ENCODE measurements at regions not wholly inside any gene's neighbourhood (a gene's known extent, or its start where the extent isn't known, plus 50 kb on each side); places are given as distances from the start of the nearest gene placed in this dataset.

DNA sequence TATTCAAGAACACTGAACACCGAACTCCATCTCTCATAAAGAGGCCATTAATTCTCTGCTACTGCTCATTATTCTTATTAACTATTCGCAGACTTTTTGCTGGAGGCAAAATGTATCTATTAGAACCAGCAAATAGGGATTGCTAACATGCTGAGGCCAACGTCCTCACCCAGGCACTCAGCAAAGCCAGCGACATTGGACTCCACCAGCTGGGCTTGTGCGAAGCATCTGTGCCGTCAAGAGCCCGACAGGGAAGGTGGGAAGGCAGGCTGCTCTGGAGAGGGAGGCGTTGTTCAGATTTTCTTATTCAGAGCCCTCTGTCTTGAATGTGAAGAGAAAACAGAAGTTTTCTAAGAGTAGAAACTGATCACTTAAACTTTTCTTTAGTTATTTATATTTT, 615.6 kb upstream of the KIRREL3 start:
- Histone ChIP-seq H4K8ac (ENCODE audit: low read depth in 2 of 2, low read length in 2 of 2) (no peak overlapping the region), H3K79me1 (ENCODE audit: low read depth in 1 of 2, low read length in 2 of 2) (no peaks in the 10 kb centered on the region), H4K5ac (ENCODE audit: low read depth, low read length) (no peak overlapping the region), H4K91ac (ENCODE audit: insufficient read depth, low read depth, low read length) (no peak overlapping the region), H2AK5ac (ENCODE audit: low read depth, low read length) (no peak overlapping the region), H3K9ac (ENCODE audit: low read depth, low read length) (no peak overlapping the region), H3K27ac (ENCODE audit: insufficient read depth, low read length) (no peak overlapping the region), H3K14ac (replicated peaks; ENCODE audit: low read depth, low read length) (no peak overlapping the region), H3K4me3 (ENCODE audit: insufficient read depth, low read depth, low read length) (no peak overlapping the region), H3K9me1 (ENCODE audit: insufficient read depth, low read length) (no peaks in the 10 kb centered on the region), H3K27me3 (ENCODE audit: control insufficient read depth, insufficient read depth, low read length) (no peaks in the 10 kb centered on the region; the same call in none of the 2 replicates), H2AFZ (replicated peaks; ENCODE audit: low read length, poor library complexity) (no peak overlapping the region), H3K18ac (ENCODE audit: low read depth, low read length) (no peak overlapping the region), H3K56ac (ENCODE audit: extremely low read depth, insufficient read depth, low read length) (no peak overlapping the region), H2AK9ac (replicated peaks; ENCODE audit: low read depth, low read length, poor library complexity) (no peak overlapping the region), H2BK20ac (ENCODE audit: low read depth, low read length) (no peak overlapping the region), H3K9me3 (ENCODE audit: control insufficient read depth, insufficient read depth, low read length) (no peaks in the 10 kb centered on the region; the same call in 1 of the 2 replicates), H2BK15ac (ENCODE audit: low read depth, low read length) (no peak overlapping the region), H3K36me3 (ENCODE audit: control insufficient read depth, insufficient read depth, low read length) (no peaks in the 10 kb centered on the region), H3K4ac (ENCODE audit: low read depth, low read length) (no peak overlapping the region), H3K4me1 (ENCODE audit: control insufficient read depth, insufficient read depth, low read length) (no peaks in the 10 kb centered on the region), H2BK5ac (ENCODE audit: low read depth, low read length, poor library complexity, severe bottlenecking) (no peak overlapping the region), H2BK120ac (ENCODE audit: low read depth, low read length) (no peak overlapping the region), H4K20me1 (ENCODE audit: insufficient read depth, low read length) (no peaks in the 10 kb centered on the region), H3K4me2 (ENCODE audit: low read depth, low read length) (no peak overlapping the region), H3K23ac (ENCODE audit: low read depth, low read length) (no peak overlapping the region)
- in situ Hi-C loops (cut with MboI; ENCODE audit: low sequenced_read_pairs) (no loop called here), intact Hi-C loops (cut with micrococcal nuclease) (no loop called here), dilution Hi-C loops (cut with HindIII; ENCODE audit: low sequenced_read_pairs, unreplicated experiment) (no loop called here)
- TF ChIP-seq SMC3 (IDR thresholded peaks at IDR 0.05; ENCODE audit: low read depth, low read length) (no peak), CHD1 (IDR thresholded peaks at IDR 0.05; ENCODE audit: low read depth, low read length) (no peak), MAFK (IDR thresholded peaks at IDR 0.05; ENCODE audit: low read depth, low read length) (no peak), CEBPB (IDR thresholded peaks at IDR 0.05; ENCODE audit: low read depth, low read length) (no peak), NFE2L2 (IDR thresholded peaks at IDR 0.05; ENCODE audit: low read depth, low read length) (no peak), RCOR1 (IDR thresholded peaks at IDR 0.05; ENCODE audit: insufficient replicate concordance, low read length) (no peak), RFX5 (IDR thresholded peaks at IDR 0.05; ENCODE audit: low read depth, low read length) (no peak), RAD21 (IDR thresholded peaks at IDR 0.05; ENCODE audit: low read length) (no peak)
- TF ChIP-seq, protein P1, sequence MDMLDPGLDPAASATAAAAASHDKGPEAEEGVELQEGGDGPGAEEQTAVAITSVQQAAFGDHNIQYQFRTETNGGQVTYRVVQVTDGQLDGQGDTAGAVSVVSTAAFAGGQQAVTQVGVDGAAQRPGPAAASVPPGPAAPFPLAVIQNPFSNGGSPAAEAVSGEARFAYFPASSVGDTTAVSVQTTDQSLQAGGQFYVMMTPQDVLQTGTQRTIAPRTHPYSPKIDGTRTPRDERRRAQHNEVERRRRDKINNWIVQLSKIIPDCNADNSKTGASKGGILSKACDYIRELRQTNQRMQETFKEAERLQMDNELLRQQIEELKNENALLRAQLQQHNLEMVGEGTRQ (IDR thresholded peaks at IDR 0.05; ENCODE audit: low read depth, low read length), result no peak
- BruUV-seq (replicated peaks), result no TSS peak
- no CpG with 5 or more reads among the region's 8 CpGs for WGBS, 2 experiments (ENCODE audit: extremely low coverage in 2 of 2, insufficient read length in 1 of 2)
- POLR2A ChIA-PET (ENCODE audit: unreplicated experiment), result interaction anchor here (0.6 kb wide), 1 partner anchor 50 kb away, joined by 4 read pairs; no protein-coding TSS in a partner anchor
- CTCF ChIA-PET, result no interaction called here
- no peak for DNase-seq
- no peak for ATAC-seq (ENCODE audit: low read depth)
